SK-N-SH treated with all-trans-retinoic acid at 6 μM for 48 hours (cell line): ENCODE measurements at regions not wholly inside any gene's neighbourhood (a gene's known extent, or its start where the extent isn't known, plus 50 kb on each side); places are given as distances from the start of the nearest gene placed in this dataset.

Experiments
- ATAC-seq: fragments of 200-7000 bp; cut with Tn5 transposase; 3 replicates; pipeline ENCODE4 v1.9.1; 2020; ENCODE audit warnings: mild to moderate bottlenecking, moderate library complexity
- ARNTL ChIP-seq: fragments of 450-650 bp; formaldehyde crosslinking; IDR thresholded peaks from 2 replicates; pipeline ENCODE4 v1.5.0; 2020; ENCODE audit warnings: low read depth, mild to moderate bottlenecking, moderate library complexity, borderline replicate concordance
- BACH2 ChIP-seq: fragments of 250-450 bp; sonication (Bioruptor Pico); IDR thresholded peaks from 2 replicates; pipeline ENCODE4 v1.9.0; 2021; ENCODE audit warnings: mild to moderate bottlenecking, borderline replicate concordance
- CSDC2 ChIP-seq: fragments of 250-450 bp; sonication (Bioruptor Pico); IDR thresholded peaks from 2 replicates; pipeline ENCODE4 v1.5.0; 2020; ENCODE audit warnings: mild to moderate bottlenecking, moderate library complexity
- ESRRG ChIP-seq: fragments of 250-450 bp; sonication (Bioruptor Pico); IDR thresholded peaks from 2 replicates; pipeline ENCODE4 v1.6.1; 2021; ENCODE audit warnings: mild to moderate bottlenecking
- GLIS3 ChIP-seq: fragments of 250-450 bp; sonication (Bioruptor Pico); IDR thresholded peaks from 2 replicates; pipeline ENCODE4 v1.5.0; 2020; ENCODE audit warnings: mild to moderate bottlenecking, moderate library complexity
- ISL1 ChIP-seq: fragments of 250-450 bp; sonication (Bioruptor Pico); IDR thresholded peaks from 2 replicates; pipeline ENCODE4 v2.1.2; 2022; ENCODE audit warnings: mild to moderate bottlenecking, moderate library complexity
- OSR1 ChIP-seq: fragments of 250-450 bp; sonication (Bioruptor Pico); IDR thresholded peaks from 2 replicates; pipeline ENCODE4 v1.8.0; 2022; ENCODE audit warnings: moderate library complexity, mild to moderate bottlenecking, inconsistent platforms
- PPARA ChIP-seq: fragments of 250-450 bp; sonication (Bioruptor Pico); IDR thresholded peaks from 2 replicates; pipeline ENCODE4 v1.5.0; 2020; ENCODE audit warnings: mild to moderate bottlenecking, borderline replicate concordance
- RARB ChIP-seq: fragments of 250-450 bp; sonication (Bioruptor Pico); IDR thresholded peaks from 2 replicates; pipeline ENCODE4 v1.8.0; 2021; ENCODE audit warnings: mild to moderate bottlenecking, moderate library complexity
- SNAI2 ChIP-seq: fragments of 250-450 bp; sonication (Bioruptor Pico); IDR thresholded peaks from 2 replicates; pipeline ENCODE4 v1.5.0; 2020; ENCODE audit warnings: mild to moderate bottlenecking, moderate library complexity
- TCF4 ChIP-seq: fragments of 250-450 bp; sonication (Bioruptor Pico); IDR thresholded peaks from 2 replicates; pipeline ENCODE4 v1.8.0; 2021; ENCODE audit warnings: mild to moderate bottlenecking, moderate library complexity, borderline replicate concordance
- TOX ChIP-seq: fragments of 250-450 bp; sonication (Bioruptor Pico); IDR thresholded peaks from 2 replicates; pipeline ENCODE4 v1.8.0; 2021; ENCODE audit warnings: mild to moderate bottlenecking, moderate library complexity, borderline replicate concordance
- ZC3H10 ChIP-seq: fragments of 250-450 bp; sonication (Bioruptor Pico); IDR thresholded peaks from 2 replicates; pipeline ENCODE4 v1.5.1; 2021; ENCODE audit warnings: mild to moderate bottlenecking, moderate library complexity
- ZFP3 ChIP-seq: fragments of 250-450 bp; sonication (Bioruptor Pico); IDR thresholded peaks from 2 replicates; pipeline ENCODE4 v1.5.0; 2020; ENCODE audit warnings: mild to moderate bottlenecking, moderate library complexity
- ZNF565 ChIP-seq: fragments of 450-650 bp; formaldehyde crosslinking; conservative IDR thresholded peaks from 2 replicates; pipeline ENCODE4 v1.5.0; 2020; ENCODE audit warnings: low read depth, mild to moderate bottlenecking, moderate library complexity
- ZNF70 ChIP-seq: fragments of 450-650 bp; formaldehyde crosslinking; IDR thresholded peaks from 2 replicates; pipeline ENCODE4 v1.5.0; 2020; ENCODE audit warnings: mild to moderate bottlenecking, moderate library complexity
- ZNF8 ChIP-seq: fragments of 450-650 bp; formaldehyde crosslinking; IDR thresholded peaks from 2 replicates; pipeline ENCODE4 v1.5.0; 2020; ENCODE audit warnings: mild to moderate bottlenecking, moderate library complexity
- TF ChIP-seq, protein P1 (sequence below): fragments of 250-450 bp; sonication (Bioruptor Pico); IDR thresholded peaks from 2 replicates; pipeline ENCODE4 v1.8.0; 2021; ENCODE audit warnings: low read depth, mild to moderate bottlenecking, moderate library complexity, borderline replicate concordance
- TF ChIP-seq, protein P2 (sequence below): fragments of 250-450 bp; sonication (Bioruptor Pico); IDR thresholded peaks from 2 replicates; pipeline ENCODE4 v1.5.1; 2021; ENCODE audit warnings: mild to moderate bottlenecking, moderate library complexity
- TF ChIP-seq, protein P3 (sequence below): fragments of 250-450 bp; sonication (Bioruptor Pico); IDR thresholded peaks from 2 replicates; pipeline ENCODE4 v1.8.0; 2020; ENCODE audit warnings: mild to moderate bottlenecking, moderate library complexity, borderline replicate concordance
- TF ChIP-seq, protein P4 (sequence below): fragments of 250-450 bp; sonication (Bioruptor Pico); IDR thresholded peaks from 2 replicates; pipeline ENCODE4 v1.5.0; 2020; ENCODE audit warnings: mild to moderate bottlenecking, moderate library complexity
- TF ChIP-seq, protein P5 (sequence below): fragments of 250-450 bp; sonication (Bioruptor Pico); IDR thresholded peaks from 2 replicates; pipeline ENCODE4 v1.5.1; 2020; ENCODE audit warnings: low read depth, mild to moderate bottlenecking, moderate library complexity

DNA sequence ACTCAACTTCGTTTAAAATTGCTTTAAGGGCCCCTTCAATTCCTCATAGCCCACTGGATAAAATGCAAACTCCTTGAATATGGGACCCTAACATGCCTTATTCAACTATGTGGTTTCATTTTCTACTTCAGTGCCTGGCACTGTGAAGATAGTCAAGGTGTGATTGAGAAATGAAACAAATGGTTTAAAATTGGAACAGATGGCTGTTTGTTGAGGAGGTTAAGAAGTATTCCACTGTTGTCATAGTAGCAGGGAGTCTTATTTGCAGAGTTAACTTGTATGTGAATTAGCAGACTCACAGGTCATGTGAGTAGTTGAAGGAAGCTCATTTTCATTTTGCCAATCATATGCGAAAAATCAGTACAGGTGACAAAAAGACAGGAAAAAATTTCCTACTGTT is 593.3 kb downstream of the KCTD8 start:
- TF ChIP-seq, protein P1, sequence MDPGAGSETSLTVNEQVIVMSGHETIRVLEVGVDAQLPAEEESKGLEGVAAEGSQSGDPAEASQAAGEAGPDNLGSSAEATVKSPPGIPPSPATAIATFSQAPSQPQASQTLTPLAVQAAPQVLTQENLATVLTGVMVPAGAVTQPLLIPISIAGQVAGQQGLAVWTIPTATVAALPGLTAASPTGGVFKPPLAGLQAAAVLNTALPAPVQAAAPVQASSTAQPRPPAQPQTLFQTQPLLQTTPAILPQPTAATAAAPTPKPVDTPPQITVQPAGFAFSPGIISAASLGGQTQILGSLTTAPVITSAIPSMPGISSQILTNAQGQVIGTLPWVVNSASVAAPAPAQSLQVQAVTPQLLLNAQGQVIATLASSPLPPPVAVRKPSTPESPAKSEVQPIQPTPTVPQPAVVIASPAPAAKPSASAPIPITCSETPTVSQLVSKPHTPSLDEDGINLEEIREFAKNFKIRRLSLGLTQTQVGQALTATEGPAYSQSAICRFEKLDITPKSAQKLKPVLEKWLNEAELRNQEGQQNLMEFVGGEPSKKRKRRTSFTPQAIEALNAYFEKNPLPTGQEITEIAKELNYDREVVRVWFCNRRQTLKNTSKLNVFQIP (CRISPR knock-in tag) = no peak
- TF ChIP-seq TOX (CRISPR knock-in tag) (no peak), ARNTL (no peak), ESRRG (CRISPR knock-in tag) (no peak), GLIS3 (CRISPR knock-in tag) (no peak), TCF4 (CRISPR knock-in tag) (no peak), BACH2 (CRISPR knock-in tag) (no peak), ZNF565 (CRISPR knock-in tag) (no peak), ZFP3 (CRISPR knock-in tag) (no peak), RARB (no peak), ZC3H10 (no peak), OSR1 (CRISPR knock-in tag) (no peak), ISL1 (no peak), CSDC2 (CRISPR knock-in tag) (no peak), SNAI2 (no peak), PPARA (CRISPR knock-in tag) (no peak)
- TF ChIP-seq, protein P2, sequence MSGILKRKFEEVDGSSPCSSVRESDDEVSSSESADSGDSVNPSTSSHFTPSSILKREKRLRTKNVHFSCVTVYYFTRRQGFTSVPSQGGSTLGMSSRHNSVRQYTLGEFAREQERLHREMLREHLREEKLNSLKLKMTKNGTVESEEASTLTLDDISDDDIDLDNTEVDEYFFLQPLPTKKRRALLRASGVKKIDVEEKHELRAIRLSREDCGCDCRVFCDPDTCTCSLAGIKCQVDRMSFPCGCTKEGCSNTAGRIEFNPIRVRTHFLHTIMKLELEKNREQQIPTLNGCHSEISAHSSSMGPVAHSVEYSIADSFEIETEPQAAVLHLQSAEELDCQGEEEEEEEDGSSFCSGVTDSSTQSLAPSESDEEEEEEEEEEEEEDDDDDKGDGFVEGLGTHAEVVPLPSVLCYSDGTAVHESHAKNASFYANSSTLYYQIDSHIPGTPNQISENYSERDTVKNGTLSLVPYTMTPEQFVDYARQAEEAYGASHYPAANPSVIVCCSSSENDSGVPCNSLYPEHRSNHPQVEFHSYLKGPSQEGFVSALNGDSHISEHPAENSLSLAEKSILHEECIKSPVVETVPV = no peak
- TF ChIP-seq, protein P3, sequence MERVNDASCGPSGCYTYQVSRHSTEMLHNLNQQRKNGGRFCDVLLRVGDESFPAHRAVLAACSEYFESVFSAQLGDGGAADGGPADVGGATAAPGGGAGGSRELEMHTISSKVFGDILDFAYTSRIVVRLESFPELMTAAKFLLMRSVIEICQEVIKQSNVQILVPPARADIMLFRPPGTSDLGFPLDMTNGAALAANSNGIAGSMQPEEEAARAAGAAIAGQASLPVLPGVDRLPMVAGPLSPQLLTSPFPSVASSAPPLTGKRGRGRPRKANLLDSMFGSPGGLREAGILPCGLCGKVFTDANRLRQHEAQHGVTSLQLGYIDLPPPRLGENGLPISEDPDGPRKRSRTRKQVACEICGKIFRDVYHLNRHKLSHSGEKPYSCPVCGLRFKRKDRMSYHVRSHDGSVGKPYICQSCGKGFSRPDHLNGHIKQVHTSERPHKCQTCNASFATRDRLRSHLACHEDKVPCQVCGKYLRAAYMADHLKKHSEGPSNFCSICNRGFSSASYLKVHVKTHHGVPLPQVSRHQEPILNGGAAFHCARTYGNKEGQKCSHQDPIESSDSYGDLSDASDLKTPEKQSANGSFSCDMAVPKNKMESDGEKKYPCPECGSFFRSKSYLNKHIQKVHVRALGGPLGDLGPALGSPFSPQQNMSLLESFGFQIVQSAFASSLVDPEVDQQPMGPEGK (CRISPR knock-in tag) = no peak
- TF ChIP-seq, protein P4, sequence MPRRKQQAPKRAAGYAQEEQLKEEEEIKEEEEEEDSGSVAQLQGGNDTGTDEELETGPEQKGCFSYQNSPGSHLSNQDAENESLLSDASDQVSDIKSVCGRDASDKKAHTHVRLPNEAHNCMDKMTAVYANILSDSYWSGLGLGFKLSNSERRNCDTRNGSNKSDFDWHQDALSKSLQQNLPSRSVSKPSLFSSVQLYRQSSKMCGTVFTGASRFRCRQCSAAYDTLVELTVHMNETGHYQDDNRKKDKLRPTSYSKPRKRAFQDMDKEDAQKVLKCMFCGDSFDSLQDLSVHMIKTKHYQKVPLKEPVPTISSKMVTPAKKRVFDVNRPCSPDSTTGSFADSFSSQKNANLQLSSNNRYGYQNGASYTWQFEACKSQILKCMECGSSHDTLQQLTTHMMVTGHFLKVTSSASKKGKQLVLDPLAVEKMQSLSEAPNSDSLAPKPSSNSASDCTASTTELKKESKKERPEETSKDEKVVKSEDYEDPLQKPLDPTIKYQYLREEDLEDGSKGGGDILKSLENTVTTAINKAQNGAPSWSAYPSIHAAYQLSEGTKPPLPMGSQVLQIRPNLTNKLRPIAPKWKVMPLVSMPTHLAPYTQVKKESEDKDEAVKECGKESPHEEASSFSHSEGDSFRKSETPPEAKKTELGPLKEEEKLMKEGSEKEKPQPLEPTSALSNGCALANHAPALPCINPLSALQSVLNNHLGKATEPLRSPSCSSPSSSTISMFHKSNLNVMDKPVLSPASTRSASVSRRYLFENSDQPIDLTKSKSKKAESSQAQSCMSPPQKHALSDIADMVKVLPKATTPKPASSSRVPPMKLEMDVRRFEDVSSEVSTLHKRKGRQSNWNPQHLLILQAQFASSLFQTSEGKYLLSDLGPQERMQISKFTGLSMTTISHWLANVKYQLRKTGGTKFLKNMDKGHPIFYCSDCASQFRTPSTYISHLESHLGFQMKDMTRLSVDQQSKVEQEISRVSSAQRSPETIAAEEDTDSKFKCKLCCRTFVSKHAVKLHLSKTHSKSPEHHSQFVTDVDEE (CRISPR knock-in tag) = no peak

DNA sequence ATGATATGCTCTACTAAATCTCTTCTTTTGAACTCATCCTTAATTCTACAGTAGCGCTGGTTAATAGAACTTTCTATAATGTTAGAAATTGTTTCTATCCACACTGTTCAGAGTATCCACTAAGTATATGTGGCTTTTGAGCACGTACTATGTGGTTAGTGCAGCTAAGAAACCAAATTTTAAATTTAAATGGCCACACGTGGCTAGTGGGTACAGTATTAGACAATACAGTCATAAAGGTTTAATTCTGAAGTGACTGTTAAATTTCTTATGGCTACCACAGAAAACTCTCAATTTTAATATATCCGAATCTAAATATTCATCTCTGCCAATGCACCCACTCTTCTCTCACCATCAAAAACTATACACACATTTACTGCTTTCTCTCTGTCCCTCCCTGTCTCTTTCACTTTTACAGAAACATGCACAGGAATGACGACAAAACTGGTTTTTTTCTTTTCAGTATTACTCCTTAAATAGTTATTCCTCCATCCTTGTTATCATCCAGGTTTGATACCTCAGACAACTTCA is 583.9 kb downstream of the KCTD8 start:
- no peak for ATAC-seq
- TF ChIP-seq GLIS3 (CRISPR knock-in tag) (no peak), ZNF70 (CRISPR knock-in tag) (no peak), BACH2 (CRISPR knock-in tag) (no peak), TOX (CRISPR knock-in tag) (no peak)
- TF ChIP-seq, all 23 proteins: peak for 0

More for the DNA sequence above, 593.3 kb downstream of the KCTD8 start:
- ATAC-seq = no peak

DNA sequence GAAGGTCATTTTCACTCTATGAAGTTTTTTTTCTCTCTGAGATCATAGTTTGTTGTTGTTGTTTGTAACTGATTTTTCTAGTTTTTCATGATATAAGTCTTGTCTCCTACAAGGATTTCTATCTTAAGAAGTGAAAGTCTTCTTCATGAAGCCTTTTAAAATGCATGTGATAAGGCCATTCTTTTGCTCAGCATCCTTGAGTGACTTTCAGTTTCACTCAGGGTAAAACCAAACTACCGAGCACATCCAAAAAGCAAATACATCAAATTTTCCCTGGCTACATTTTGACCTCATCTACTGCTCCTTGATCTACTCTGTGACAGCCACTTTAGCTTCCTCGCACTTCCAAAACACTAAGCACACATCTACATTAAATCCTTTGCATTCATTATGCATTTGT is 580.7 kb downstream of the KCTD8 start:
- TF ChIP-seq TOX (CRISPR knock-in tag) (no peak), ISL1 (no peak)
- ATAC-seq = no peak

DNA sequence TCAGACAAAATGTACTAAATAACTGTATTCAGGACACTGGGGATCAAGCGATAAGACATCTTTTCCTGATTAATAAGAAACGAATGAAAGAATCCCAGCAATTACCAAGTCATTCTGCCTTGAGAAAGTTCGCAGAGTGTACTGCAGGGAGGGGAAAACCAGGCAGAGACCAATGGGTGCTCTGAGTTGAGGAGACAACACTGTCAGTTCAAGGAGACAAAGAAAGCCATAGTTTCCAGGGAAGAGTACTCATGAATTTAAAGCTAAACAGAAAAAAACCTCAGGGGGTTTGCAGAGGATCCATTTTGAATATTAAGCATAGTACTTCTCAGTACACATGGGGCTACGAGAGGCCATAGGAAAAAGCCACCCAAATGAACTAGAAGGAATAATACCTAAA is 573.0 kb downstream of the KCTD8 start:
- ATAC-seq = no peak
- TF ChIP-seq ZNF8 (CRISPR knock-in tag) (no peak), ISL1 (no peak), ARNTL (no peak)
- TF ChIP-seq, protein P1 (CRISPR knock-in tag) = no peak
- TF ChIP-seq, protein P2 = no peak
- TF ChIP-seq, protein P5, sequence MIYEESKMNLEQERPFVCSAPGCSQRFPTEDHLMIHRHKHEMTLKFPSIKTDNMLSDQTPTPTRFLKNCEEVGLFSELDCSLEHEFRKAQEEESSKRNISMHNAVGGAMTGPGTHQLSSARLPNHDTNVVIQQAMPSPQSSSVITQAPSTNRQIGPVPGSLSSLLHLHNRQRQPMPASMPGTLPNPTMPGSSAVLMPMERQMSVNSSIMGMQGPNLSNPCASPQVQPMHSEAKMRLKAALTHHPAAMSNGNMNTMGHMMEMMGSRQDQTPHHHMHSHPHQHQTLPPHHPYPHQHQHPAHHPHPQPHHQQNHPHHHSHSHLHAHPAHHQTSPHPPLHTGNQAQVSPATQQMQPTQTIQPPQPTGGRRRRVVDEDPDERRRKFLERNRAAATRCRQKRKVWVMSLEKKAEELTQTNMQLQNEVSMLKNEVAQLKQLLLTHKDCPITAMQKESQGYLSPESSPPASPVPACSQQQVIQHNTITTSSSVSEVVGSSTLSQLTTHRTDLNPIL (CRISPR knock-in tag) = no peak
